HG03469 (cell line): ENCODE measurements at regions not wholly inside any gene's neighbourhood (a gene's known extent, or its start where the extent isn't known, plus 50 kb on each side); places are given as distances from the start of the nearest gene placed in this dataset.
"Not testable (repeated sequence)": the region's sequence is repeated elsewhere in the genome, so short reads cannot be mapped to it uniquely, and the experiment has no call there.

ENCODE experiments used
- ATAC-seq: cut with Tn5 transposase; IDR thresholded peaks from one replicate; pipeline ENCODE4 v1.9.1; 2021; ENCODE audit warnings: mild to moderate bottlenecking, moderate library complexity, moderate number of reproducible peaks; ENCODE audit not compliant: unreplicated experiment

GRCh38 chr9:108270051-108270450, 585.7 kb downstream of the ACTL7B start:
- ATAC-seq = no peak

GRCh38 chr9:108269371-108269770, 586.4 kb downstream of the ACTL7B start:
- no peak for ATAC-seq

GRCh38 chr9:108265065-108265464, 590.7 kb downstream of the ACTL7B start:
- ATAC-seq = no peak

GRCh38 chr9:108264093-108264492, 591.7 kb downstream of the ACTL7B start:
- ATAC-seq = no peak

GRCh38 chr9:108262836-108263235, 593.0 kb downstream of the ACTL7B start:
- no peak for ATAC-seq

GRCh38 chr9:108259917-108260675, 595.7 kb downstream of the ACTL7B start:
- ATAC-seq = no peak

GRCh38 chr9:108258640-108259039, 597.1 kb downstream of the ACTL7B start:
- no peak for ATAC-seq

- no peak for ATAC-seq
These were observed 598.4 kb downstream of the ACTL7B start for GRCh38 chr9:108257382-108257781.

GRCh38 chr9:108254236-108254635, 601.5 kb downstream of the ACTL7B start:
- no peak for ATAC-seq

- not testable (repeated sequence) for ATAC-seq
These were observed 608.4 kb downstream of the ACTL7B start for GRCh38 chr9:108247391-108247790.

GRCh38 chr9:108245901-108246300, 609.9 kb downstream of the ACTL7B start:
- no peak for ATAC-seq

GRCh38 chr9:108245331-108245730, 610.5 kb downstream of the ACTL7B start:
- no peak for ATAC-seq

- ATAC-seq = no peak
These were observed 611.1 kb downstream of the ACTL7B start for GRCh38 chr9:108244686-108245085.

- no peak for ATAC-seq
These were observed 614.3 kb downstream of the ACTL7B start for GRCh38 chr9:108241384-108242073.

- no peak for ATAC-seq
These were observed 616.0 kb downstream of the ACTL7B start for GRCh38 chr9:108239696-108240321.

GRCh38 chr9:108235609-108236008, 620.2 kb downstream of the ACTL7B start:
- no peak for ATAC-seq

GRCh38 chr9:108234811-108235210, 621.0 kb downstream of the ACTL7B start:
- ATAC-seq = no peak

- ATAC-seq = no peak
These were observed 630.5 kb downstream of the ACTL7B start for GRCh38 chr9:108225149-108225800.

- ATAC-seq = no peak
These were observed 631.1 kb downstream of the ACTL7B start for GRCh38 chr9:108224716-108225115.

- no peak for ATAC-seq
These were observed 636.1 kb downstream of the ACTL7B start for GRCh38 chr9:108219664-108220063.
